BE2C (cell line): ENCODE measurements at regions not wholly inside any gene's neighbourhood (a gene's known extent, or its start where the extent isn't known, plus 50 kb on each side); places are given as distances from the start of the nearest gene placed in this dataset.
"Not testable (repeated sequence)": the region's sequence is repeated elsewhere in the genome, so short reads cannot be mapped to it uniquely, and the experiment has no call there.

Source experiments
- DNase-seq: peaks from one replicate; pipeline ENCODE4 v3.0.0-alpha.2; 2020
- H3K27me3 ChIP-seq: fragments of 250-450 bp; sonication (Bioruptor Pico); 2 replicates; pipeline ENCODE4 v1.5.1; 2020; ENCODE audit warnings: mild to moderate bottlenecking
- H3K36me3 ChIP-seq: fragments of 250-450 bp; sonication (Bioruptor Pico); 2 replicates; pipeline ENCODE4 v1.5.1; 2020; ENCODE audit warnings: mild to moderate bottlenecking
- H3K4me1 ChIP-seq: fragments of 250-450 bp; sonication (Bioruptor Pico); 2 replicates; pipeline ENCODE4 v1.5.1; 2020
- H3K4me3 ChIP-seq: 2 replicates; pipeline ENCODE4 v1.5.1; 2011; ENCODE audit warnings: low read depth, low read length
- H3K9me3 ChIP-seq: fragments of 250-450 bp; sonication (Bioruptor Pico); 2 replicates; pipeline ENCODE4 v1.5.1; 2020
- CTCF ChIP-seq: IDR thresholded peaks from 2 replicates; pipeline ENCODE4 v1.5.1; 2012; ENCODE audit warnings: mild to moderate bottlenecking, low read depth, low read length

- H3K36me3 ChIP-seq, result no peaks in the 10 kb centered on the region
- no peaks in the 10 kb centered on the region for H3K27me3 ChIP-seq
- no peaks in the 10 kb centered on the region for H3K9me3 ChIP-seq
- no peak overlapping the region for H3K4me3 ChIP-seq
- no peak for DNase-seq
- H3K4me1 ChIP-seq, result no peaks in the 10 kb centered on the region
- TF ChIP-seq CTCF, result no peak
Observed at GRCh38 chrX:7480721-7481120, 332.8 kb upstream of the PUDP start.

GRCh38 chrX:7462110-7462509 is 314.2 kb upstream of the PUDP start:
- no peak for TF ChIP-seq CTCF
- DNase-seq, result no peak
- Histone ChIP-seq H3K4me3 (no peak overlapping the region), H3K4me1 (no peaks in the 10 kb centered on the region), H3K36me3 (no peaks in the 10 kb centered on the region), H3K9me3 (no peaks in the 10 kb centered on the region), H3K27me3 (no peaks in the 10 kb centered on the region)

GRCh38 chrX:7461051-7461450 is 313.1 kb upstream of the PUDP start:
- not testable (repeated sequence) for H3K4me3 ChIP-seq, H3K4me1 ChIP-seq, DNase-seq

GRCh38 chrX:7447801-7448499 is 300.0 kb upstream of the PUDP start:
- H3K4me1 ChIP-seq, result no peaks in the 10 kb centered on the region
- no peak for DNase-seq
- no peak for TF ChIP-seq CTCF

More at GRCh38 chrX:7461051-7461450, 313.1 kb upstream of the PUDP start:
- H3K27me3 ChIP-seq, H3K36me3 ChIP-seq, H3K9me3 ChIP-seq: not testable (repeated sequence)

GRCh38 chrX:7446815-7447214 is 298.9 kb upstream of the PUDP start:
- H3K9me3 ChIP-seq, result no peaks in the 10 kb centered on the region
- H3K4me1 ChIP-seq, result no peaks in the 10 kb centered on the region
- H3K36me3 ChIP-seq, result no peaks in the 10 kb centered on the region
- H3K27me3 ChIP-seq, result no peaks in the 10 kb centered on the region
- DNase-seq, result no peak
- no peak for TF ChIP-seq CTCF
- no peak overlapping the region for H3K4me3 ChIP-seq

More at GRCh38 chrX:7447801-7448499, 300.0 kb upstream of the PUDP start:
- no peaks in the 10 kb centered on the region for H3K27me3 ChIP-seq
- H3K36me3 ChIP-seq, result no peaks in the 10 kb centered on the region
- no peaks in the 10 kb centered on the region for H3K9me3 ChIP-seq
- no peak overlapping the region for H3K4me3 ChIP-seq

GRCh38 chrX:7444967-7445366 is 297.0 kb upstream of the PUDP start:
- no peak overlapping the region for H3K4me3 ChIP-seq
- no peaks in the 10 kb centered on the region for H3K36me3 ChIP-seq
- H3K4me1 ChIP-seq, result no peaks in the 10 kb centered on the region
- H3K27me3 ChIP-seq, result no peaks in the 10 kb centered on the region
- TF ChIP-seq CTCF, result no peak
- DNase-seq, result no peak
- H3K9me3 ChIP-seq, result no peaks in the 10 kb centered on the region

GRCh38 chrX:7441586-7441985 is 293.6 kb upstream of the PUDP start:
- Histone ChIP-seq H3K4me3 (no peak overlapping the region), H3K4me1 (no peaks in the 10 kb centered on the region), H3K27me3 (no peaks in the 10 kb centered on the region), H3K36me3 (no peaks in the 10 kb centered on the region), H3K9me3 (no peaks in the 10 kb centered on the region)
- no peak for TF ChIP-seq CTCF
- DNase-seq, result no peak
